AG08395 (cell line): ENCODE measurements at regions not wholly inside any gene's neighbourhood (a gene's known extent, or its start where the extent isn't known, plus 50 kb on each side); places are given as distances from the start of the nearest gene placed in this dataset.

Experiments used
- DNase-seq: peaks from one replicate; pipeline ENCODE4 v3.0.0; 2012; ENCODE audit warnings: mixed read lengths, low spot score

DNA sequence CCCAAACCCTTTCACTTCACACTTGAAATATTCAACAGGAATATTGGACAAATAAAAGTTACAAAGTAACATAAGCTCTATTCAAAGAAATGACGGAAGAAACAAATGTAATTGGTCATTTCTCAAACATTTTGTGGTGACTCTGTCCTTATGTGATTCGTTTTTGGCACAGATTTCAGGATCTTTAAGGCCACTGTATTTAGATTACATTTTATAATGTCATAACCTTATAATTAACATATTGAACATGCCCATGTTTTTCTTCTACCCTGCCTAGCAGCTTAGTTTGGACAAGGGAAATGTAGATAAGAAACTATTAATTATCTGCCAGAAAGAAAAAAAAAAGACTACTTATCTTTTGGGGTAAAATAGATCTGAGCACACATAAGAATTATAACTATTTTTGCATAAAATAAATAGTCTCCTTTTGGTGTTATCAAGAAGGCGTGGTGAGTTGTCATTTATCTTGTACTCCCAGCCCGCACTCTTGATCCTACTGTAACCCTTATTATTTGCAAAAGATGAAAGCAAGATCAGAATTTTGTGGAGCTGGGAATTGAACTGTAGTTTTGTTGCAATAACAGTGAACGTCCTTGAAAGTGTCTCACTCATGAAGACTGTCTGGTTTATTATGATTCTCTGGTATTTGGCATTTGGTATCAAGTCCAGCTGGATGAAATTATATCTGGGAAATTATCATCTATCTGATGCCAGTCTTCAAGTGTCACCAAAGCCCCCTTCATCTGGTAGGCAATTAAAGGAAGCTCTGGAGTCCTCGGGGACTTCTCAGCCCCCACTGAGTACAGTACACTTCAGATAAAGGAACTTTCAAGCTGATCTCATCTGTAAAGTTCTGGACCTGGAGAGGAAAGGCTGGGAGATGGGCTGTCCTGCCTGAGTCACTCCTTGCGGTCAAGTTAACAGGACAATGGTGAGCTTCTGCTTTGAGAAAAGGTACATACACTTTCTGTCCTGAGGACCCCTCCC lies 175.7 kb upstream of the INHBA start:
- DNase-seq = peak; percentile 21

DNA sequence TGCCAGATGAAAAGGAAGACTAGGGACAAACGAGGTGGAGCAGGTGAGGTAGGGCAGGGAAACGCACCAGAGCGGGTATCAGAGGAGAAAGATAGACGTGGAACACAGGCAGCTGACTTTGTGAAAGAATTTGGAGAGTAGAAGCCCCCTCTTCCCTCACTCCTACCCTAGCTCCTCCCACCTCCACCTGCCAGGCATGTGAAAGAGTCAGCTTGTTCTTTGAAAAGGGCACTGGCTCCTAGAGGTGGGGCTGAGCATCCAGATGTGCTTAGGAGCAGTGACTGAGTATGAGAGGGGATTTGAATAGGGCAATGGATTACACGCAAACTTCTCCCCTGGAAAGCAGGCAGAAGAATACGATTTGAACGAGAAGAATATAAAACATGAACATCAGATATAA lies 174.2 kb upstream of the INHBA start:
- DNase-seq = no peak

DNA sequence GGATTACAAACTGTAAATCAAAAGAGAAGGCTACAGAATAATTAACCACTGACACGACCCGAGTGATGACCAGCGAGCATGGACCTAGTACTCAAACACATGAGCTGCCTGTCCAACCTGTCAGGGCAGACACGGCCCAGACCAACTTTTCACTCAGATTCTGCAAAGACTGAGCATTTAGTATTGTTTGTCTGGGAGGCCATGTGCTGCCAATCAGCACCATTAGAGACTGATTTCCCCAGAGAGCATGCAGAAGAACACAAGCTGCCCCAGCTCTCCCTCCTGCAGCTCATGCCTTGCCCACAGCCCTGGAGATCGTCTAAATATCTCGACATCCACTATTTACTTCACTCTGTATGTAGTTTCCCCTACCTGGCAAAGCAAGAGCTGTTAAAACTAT lies 172.6 kb upstream of the INHBA start:
- DNase-seq = no peak

DNA sequence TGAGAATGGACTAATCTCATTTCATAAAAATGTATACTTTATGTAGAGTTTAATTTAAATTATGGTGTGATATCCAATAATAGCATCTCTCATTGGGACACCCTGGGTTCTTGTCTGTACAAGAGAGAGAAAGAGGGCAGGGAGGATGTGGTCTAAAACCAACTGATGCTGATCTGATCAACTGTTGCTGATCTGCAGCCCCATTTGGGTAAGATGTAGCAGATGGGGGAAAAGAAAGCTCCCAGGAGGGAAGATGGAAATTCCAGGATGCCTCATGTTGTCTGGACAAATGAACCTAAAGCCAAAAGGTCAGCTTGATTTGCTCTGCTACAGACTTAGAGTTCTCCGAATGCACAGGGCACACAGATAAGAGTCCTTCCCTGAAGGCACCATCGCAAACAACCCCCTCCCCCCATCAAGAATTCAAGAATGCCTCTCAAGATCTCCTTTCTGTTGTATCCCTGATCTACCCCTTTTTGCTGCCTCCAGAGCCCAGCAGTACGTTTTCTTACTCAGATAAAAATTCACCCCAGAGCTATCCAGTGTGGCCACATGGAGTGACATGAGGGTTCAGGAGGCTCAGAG lies 171.4 kb upstream of the INHBA start:
- DNase-seq = no peak

DNA sequence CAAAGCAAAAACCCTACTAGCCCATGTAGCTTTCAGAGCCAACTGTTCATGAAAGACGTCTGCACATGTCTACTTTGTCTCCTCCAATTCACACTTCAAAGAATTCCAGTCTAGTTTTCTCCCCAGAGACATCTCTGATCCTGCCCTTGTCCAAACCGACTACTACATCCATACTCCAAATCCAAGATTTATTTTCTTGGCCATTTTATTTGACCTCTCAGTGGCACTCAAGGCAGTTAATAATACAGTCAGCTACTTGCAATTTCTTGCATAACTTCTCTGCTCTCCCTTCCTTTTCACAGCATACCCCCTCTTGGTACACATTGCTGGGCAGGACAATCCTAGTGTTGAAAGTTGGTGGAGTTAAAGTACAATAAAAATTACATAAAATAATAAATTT lies 170.9 kb upstream of the INHBA start:
- DNase-seq = peak; percentile 19

DNA sequence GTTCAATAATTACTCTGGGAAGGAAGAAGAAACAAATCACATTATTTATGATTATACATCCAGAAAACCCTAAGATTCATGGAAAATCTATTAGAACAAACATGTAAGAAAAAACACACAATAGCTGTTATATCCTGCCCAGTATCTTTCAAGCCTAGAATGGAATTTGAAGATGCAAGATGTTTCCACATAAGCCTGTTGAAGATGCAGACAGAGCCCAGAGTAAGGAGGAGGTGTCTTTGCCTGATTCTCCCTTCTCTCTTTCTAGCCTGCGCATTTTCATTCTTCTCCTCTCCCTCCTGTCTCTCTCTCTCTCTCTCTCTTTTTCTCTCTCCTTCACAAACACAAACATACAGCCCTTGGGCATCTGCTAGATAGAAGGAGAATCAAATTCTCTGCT lies 170.1 kb upstream of the INHBA start:
- DNase-seq = no peak

DNA sequence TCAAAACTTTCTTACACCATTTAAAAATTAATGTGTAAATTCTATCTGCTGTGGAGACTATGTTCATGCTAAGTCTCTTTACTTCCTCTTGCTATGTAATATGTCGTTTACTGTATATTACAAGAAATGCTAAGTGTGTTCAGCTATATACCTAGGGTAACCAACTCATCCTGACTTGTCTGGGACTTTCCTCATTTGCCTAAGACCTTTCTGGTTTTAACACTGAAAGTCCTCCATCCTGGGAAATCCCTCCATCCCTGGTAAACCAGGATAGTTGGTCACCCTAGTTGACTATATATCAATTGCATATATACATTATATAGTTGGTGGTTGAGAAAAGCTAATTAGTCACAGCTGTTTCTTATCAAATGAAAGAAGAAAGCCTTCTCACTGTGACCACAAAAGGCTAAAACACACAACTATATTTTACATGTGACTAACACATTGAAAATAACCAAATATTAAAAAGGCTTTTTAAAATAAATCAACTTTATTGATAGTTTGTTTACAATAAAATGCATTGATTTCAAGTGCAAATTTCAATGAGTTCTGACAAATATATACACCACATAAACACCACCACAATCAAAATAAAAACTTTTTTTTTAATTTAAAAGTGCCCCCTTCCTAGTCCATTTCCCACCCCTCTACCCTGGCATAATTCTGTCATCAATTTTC lies 167.7 kb upstream of the INHBA start:
- no peak for DNase-seq

DNA sequence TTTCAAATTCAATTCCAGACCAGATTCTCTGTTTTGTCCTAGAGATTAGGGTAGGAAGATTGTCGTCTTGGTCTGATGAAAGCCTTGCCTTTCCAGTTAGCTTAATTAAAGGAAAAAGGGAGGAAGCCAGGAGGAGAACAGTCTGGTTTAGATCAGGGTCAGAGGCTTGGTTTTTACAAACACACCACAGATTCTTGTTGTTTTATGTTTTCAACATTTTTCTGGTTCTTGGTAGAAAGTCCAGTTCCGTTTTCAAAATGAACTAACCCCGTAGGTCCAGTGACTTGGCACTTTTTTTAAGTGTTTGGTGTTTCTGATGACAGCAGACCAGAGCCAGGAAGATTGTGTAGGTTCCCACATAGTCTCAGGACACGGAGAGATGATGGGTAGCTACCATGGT lies 167.1 kb upstream of the INHBA start:
- peak; percentile 43 for DNase-seq

DNA sequence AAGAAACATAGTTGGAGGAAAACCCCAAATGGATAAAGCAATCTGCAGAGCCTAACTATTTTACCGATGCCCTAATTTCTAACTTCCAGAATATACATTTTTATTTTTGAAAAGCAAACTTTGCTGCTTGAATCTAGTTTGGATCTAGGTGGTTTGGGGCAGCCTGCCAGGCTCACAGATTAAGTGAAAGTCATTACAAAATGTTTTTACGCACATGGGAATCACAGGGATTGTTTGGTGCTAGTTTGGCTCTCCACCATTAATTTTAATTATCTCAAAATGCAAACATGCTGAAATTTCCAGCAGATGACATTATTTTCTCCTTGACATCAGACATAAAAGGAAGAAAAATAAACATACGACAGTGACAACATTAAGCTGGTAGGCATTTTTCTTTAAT lies 166.7 kb upstream of the INHBA start:
- no peak for DNase-seq

DNA sequence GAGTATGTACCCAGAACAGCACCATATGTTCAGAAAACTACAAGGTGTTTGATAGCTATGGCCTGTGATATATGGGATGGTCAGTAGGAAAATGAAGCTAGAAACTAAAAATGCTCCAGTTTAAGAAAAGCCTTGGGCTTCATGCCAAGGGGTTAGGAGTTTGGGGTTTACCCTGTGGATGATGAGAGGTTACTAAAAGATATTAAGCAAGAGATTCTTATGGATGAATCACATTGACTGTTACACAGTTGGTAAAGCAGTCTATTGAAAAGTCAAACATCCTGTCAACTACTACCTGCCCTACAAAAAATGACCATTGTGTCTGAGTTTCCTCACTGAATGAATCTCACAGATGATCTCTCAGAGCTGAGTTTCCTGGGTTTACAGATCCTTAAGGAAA lies 166.2 kb upstream of the INHBA start:
- peak; percentile 52 for DNase-seq

DNA sequence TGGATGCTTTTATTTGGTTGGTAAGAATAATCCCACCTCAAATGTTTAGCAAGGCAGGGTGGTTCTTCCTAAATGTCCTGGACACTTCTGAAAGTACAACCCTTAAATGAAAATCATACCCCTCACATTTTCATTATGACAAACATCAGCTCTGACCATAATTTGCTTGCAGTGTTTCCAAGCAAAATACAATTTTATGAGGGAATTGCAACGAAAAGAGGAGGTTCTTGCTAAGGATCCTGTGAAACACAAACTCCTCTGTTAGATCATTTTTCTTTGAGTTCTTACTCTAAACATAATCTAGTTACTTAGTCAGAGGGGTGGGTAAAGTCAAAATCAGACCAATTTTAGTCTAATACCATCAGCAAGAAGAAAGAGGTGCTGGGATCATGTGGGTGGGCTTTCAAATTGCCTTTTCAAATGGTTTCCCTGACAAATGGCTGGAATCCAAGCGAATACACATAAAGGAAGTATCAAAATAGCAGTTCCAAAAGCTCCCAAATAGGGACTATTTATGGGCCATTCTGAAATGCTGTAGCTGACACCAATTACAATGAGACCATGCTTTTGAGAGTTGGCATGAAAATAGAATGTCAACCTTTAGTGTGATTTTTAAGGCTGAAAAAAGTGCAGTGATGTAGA lies 164.9 kb upstream of the INHBA start:
- no peak for DNase-seq

DNA sequence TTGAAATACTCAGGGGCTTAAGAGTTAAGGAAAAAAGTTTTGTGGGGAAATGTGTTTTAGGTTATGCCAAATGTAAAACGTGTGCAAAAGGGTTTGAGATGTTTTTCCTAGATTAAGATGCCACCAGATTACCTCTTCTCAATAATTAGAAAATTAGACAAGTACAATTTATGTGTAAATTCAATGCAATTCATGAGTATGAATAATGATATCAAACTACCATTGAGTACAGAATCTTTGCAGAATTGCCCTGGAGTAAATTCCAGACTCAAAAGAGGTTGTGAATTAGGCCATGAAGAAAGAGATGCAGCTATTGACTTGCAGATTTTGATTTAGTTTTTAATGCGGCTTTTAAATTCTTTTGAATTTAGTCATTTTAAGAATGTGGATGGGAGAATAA lies 159.4 kb upstream of the INHBA start:
- no peak for DNase-seq

DNA sequence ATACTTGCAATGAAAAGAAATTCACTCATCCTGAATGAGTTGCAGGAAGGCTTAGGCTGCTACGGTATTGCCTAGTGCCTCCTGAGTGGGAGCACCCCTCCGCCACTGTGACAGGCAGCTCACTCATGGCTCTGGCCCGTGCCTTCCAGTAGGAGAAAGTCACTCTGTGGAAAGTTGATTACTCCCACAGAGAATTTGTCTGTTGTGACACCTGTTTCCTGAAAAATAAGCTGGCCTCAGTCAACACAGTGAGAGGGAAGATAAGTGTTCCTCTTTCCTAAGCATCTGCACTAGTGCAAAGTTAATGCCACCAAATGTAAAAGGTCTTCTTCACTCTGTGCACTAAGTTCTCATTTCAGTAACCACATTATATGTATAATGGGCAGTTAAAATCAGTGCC lies 158.8 kb upstream of the INHBA start:
- no peak for DNase-seq

DNA sequence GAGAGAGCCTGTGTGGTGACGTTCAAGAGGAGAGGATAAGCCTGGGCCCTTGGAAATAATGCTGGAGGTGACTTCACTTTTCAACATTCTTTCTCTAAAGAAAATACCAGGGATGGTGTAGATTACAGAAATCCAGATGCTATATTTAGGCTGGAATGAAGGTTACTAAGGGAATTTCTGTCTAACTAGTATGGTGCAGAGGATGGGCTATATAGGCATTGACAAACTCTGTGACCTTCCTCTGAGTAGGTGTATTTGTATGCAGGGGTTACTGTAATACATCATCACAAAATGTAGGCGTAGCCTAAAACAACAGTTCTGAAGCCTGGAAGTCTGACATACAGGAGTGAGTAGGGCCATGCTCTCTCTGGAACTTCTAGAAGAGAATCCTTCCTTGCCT lies 155.3 kb upstream of the INHBA start:
- DNase-seq = no peak

DNA sequence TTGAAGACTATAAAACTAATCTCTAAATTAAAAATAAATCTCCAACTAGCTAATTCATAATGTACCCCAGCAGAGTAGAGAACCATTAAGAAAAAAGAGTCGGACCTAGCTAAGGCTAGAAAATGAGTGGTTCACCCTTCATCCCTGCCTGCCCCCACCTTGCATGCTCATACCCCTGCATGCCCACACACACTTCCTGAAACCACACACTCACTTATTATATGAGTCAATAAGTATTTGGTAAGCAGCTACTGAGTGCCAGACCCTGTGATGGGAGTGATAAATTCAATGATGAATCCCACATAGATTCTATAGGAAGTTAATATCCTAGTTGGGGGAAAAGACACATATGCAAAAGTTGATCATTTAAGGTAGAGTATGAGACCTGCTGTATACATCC lies 152.9 kb upstream of the INHBA start:
- no peak for DNase-seq

DNA sequence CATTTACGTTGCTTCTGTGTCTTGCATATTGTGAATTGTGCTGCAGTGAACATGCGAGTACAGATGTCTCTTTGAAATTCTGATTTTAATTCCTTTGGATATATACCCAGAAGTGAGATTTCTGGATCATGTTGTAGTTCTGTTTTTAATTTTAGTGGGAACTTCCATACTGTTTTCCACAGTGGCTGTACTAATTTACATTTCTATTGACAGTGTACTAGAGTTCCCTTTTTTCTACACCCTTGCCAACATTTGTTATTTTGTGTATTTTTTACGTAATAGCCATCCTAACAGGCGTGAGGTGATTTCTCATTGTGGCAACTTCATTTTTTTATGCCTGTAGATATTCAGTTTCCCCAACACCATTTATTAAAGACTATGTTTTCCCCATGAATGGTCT lies 144.7 kb upstream of the INHBA start:
- DNase-seq = no peak

DNA sequence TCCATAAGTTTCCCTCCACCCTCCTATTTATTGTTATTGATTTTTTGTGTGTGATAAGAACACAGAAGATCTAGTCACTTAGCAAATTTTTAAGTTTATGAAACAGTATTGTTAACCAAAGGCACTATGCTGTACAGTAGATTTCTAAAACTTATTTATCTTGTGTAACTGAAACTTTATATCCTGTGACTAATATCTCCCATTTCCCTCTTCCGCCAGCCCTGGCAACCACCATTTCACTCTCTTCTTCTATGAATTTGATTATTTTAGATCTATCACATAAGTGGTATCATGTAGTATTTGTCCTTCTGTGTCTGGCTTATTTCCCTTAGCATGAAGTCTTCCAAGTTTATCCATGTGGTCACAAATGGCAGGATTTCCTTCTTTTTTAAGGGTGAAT lies 144.3 kb upstream of the INHBA start:
- DNase-seq = no peak

DNA sequence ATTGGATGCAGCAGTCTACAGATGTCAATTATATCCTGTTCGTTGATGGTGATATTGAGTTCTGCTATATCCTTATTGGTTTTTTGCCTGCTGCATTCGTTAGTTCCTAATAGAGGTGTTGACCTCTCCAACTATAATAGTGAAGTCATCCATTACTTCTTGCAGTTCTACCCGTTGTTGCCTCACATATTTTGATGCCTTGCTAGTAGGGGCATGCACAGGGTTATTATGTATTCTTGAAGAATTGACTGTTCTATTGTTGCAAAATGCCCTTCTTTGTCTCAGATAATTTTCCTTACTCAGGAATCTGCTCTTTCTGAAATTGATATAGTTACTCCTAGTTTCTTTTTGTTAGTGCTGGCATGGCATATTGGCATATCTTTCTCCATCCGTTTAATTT lies 140.1 kb upstream of the INHBA start:
- no peak for DNase-seq

DNA sequence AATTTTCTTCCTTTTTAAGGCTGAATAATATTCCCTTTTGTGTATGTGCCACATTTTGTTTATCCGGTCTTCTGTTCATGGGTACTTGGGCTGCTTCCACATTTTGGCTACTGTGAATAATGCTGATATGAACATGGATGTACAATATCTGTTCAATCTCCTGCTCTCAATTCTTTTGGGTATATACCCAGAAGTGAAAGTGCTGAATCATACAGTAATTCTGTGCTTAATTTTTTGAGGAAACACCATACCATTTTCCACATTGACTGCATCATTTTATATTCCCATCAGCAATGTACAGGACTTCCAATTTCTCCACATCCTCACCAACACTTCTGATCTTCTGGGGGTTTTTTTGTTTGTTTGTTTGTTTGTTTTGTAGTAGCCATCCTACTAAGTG lies 135.0 kb upstream of the INHBA start:
- no peak for DNase-seq

DNA sequence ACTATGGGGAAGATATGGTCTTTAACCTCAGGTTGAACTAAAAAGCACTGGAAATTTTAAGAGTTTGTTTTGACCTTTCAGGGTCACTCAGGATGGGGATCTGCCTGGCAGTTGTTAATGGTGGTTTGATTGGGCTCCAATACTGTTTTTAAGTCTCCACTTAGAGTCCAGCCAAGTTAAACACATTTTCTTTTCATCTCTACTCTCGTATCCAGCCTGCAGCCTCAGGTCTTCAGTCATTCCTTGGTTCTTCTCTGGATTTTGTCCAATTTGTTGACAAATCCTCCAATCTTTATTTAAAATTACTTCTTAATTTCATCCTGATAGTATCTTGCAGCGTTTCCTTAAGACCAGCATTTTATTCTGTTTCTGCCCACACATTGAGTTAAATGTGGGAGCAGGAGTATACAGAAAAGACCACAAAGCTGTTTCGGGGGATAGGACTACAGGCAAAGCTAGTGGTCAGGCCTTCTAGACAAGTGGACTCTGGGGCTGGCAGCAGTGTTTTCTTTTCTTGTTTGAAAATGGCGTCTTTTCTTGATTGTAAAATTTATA lies 133.2 kb upstream of the INHBA start:
- DNase-seq = no peak

DNA sequence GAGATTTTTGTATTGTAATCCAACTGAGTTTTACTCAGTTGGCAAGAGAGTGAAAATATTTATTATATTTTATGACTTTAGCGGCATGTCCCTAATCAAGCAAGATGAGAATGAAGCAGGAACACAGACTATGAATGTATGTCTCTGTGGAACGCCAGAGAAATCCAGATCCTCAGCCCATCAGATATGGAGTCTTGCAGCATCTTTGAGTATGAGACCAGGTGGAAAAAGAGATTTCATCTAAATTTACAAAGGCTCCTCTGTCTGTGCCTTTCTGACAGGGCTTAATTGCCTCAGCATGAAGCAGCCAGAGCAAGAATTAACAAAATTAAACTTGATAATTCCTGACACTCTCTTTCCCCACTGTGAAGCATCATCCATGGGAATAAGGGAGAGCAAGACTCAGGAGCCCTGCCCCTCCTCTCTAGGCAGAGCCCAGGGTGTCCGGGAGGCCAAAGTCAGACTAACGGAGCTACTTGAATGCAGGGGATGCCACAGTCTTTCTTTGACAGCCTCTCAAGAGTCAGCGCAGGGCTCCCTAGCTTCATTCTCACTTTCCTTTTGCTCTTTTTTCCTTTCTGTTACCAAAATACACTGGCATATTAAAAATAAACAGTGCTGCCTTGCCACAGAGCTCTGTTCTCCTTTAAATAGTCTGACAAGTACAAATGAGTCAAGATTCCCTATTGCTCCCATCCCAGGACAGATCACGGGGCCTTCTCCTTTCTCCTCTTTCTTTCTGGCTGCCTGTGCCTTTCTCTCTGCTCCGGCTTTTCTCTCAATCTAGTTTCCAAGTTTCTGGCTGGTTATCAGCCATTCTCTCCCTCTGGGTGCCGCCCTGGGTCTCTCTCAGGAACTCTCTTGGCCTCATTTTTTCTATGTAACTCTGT lies 132.2 kb upstream of the INHBA start:
- DNase-seq = peak; percentile 66
